LoVo (cell line): ENCODE measurements at regions not wholly inside any gene's neighbourhood (a gene's known extent, or its start where the extent isn't known, plus 50 kb on each side); places are given as distances from the start of the nearest gene placed in this dataset.

ENCODE experiments used
- DNase-seq: peaks from one replicate; pipeline ENCODE4 v3.0.0-alpha.2; 2016; ENCODE audit warnings: low spot score

GRCh38 chr7:120164-120991, 72.0 kb upstream of the FAM20C start:
- DNase-seq: no peak

GRCh38 chr7:121002-121785, 71.2 kb upstream of the FAM20C start:
- DNase-seq: no peak

- no peak for DNase-seq
Measured at GRCh38 chr7:123237-123636, 69.1 kb upstream of the FAM20C start.

GRCh38 chr7:124130-124949, 68.0 kb upstream of the FAM20C start:
- no peak for DNase-seq

- DNase-seq: no peak
Measured at GRCh38 chr7:125061-125475, 67.3 kb upstream of the FAM20C start.

- DNase-seq: no peak
Measured at GRCh38 chr7:125661-126060, 66.7 kb upstream of the FAM20C start.

- DNase-seq: no peak
Measured at GRCh38 chr7:126368-126767, 66.0 kb upstream of the FAM20C start.

- no peak for DNase-seq
Measured at GRCh38 chr7:127064-127598, 65.2 kb upstream of the FAM20C start.

GRCh38 chr7:128171-129080, 63.9 kb upstream of the FAM20C start:
- DNase-seq: no peak

GRCh38 chr7:129366-130221, 62.8 kb upstream of the FAM20C start:
- no peak for DNase-seq

- no peak for DNase-seq
Measured at GRCh38 chr7:130222-130572, 62.2 kb upstream of the FAM20C start.

GRCh38 chr7:130875-131780, 61.2 kb upstream of the FAM20C start:
- no peak for DNase-seq

GRCh38 chr7:131781-132482, 60.4 kb upstream of the FAM20C start:
- DNase-seq: no peak

- DNase-seq: no peak
Measured at GRCh38 chr7:132899-133298, 59.5 kb upstream of the FAM20C start.

- DNase-seq: no peak
Measured at GRCh38 chr7:133470-133869, 58.9 kb upstream of the FAM20C start.

- no peak for DNase-seq
Measured at GRCh38 chr7:134029-134428, 58.3 kb upstream of the FAM20C start.

GRCh38 chr7:134561-135256, 57.7 kb upstream of the FAM20C start:
- DNase-seq: no peak

- DNase-seq: no peak
Measured at GRCh38 chr7:135257-135653, 57.1 kb upstream of the FAM20C start.
